ENCODE measurements at regions not wholly inside any gene's neighbourhood (a gene's known extent, or its start where the extent isn't known, plus 50 kb on each side); places are given as distances from the start of the nearest gene placed in this dataset.
"Not testable (repeated sequence)": the region's sequence is repeated elsewhere in the genome, so short reads cannot be mapped to it uniquely, and the experiment has no call there.

GRCh38 chr16:65570261-65570660 is 448.4 kb upstream of the CDH11 start:
- no peak for DNase-seq (ENCODE audit: low read depth in 2 of 2)

GRCh38 chr16:65559846-65560245 is 438.0 kb upstream of the CDH11 start:
- no peak for DNase-seq (ENCODE audit: low read depth in 2 of 2)

GRCh38 chr16:65549689-65550088 is 427.8 kb upstream of the CDH11 start:
- DNase-seq (ENCODE audit: low read depth in 2 of 2), result not testable (repeated sequence)

- DNase-seq (ENCODE audit: low read depth in 2 of 2), result no peak
Measured at GRCh38 chr16:65548470-65548869, 426.6 kb upstream of the CDH11 start.

GRCh38 chr16:65547772-65548446 is 426.0 kb upstream of the CDH11 start:
- no peak for DNase-seq (ENCODE audit: low read depth in 2 of 2)

- no peak for DNase-seq (ENCODE audit: low read depth in 2 of 2)
Measured at GRCh38 chr16:65546353-65546791, 424.5 kb upstream of the CDH11 start.

GRCh38 chr16:65545413-65545956 is 423.6 kb upstream of the CDH11 start:
- DNase-seq (ENCODE audit: low read depth in 2 of 2), result no peak

- no peak for DNase-seq (ENCODE audit: low read depth in 2 of 2)
Measured at GRCh38 chr16:65543781-65544740, 422.2 kb upstream of the CDH11 start.

GRCh38 chr16:65541646-65542045 is 419.8 kb upstream of the CDH11 start:
- DNase-seq (ENCODE audit: low read depth in 2 of 2), result no peak

GRCh38 chr16:65540901-65541300 is 419.0 kb upstream of the CDH11 start:
- DNase-seq (ENCODE audit: low read depth in 2 of 2), result no peak

- no peak for DNase-seq (ENCODE audit: low read depth in 2 of 2)
Measured at GRCh38 chr16:65538976-65539375, 417.1 kb upstream of the CDH11 start.

GRCh38 chr16:65537336-65537735 is 415.5 kb upstream of the CDH11 start:
- DNase-seq (ENCODE audit: low read depth in 2 of 2), result no peak

GRCh38 chr16:65534121-65534528 is 412.3 kb upstream of the CDH11 start:
- no peak for DNase-seq (ENCODE audit: low read depth in 2 of 2)

GRCh38 chr16:65532846-65533245 is 411.0 kb upstream of the CDH11 start:
- DNase-seq (ENCODE audit: low read depth in 2 of 2), result no peak

GRCh38 chr16:65532258-65532657 is 410.4 kb upstream of the CDH11 start:
- DNase-seq (ENCODE audit: low read depth in 2 of 2), result no peak

- DNase-seq (ENCODE audit: low read depth in 2 of 2), result no peak
Measured at GRCh38 chr16:65531475-65531874, 409.6 kb upstream of the CDH11 start.

- DNase-seq (ENCODE audit: low read depth in 2 of 2), result no peak
Measured at GRCh38 chr16:65525707-65526106, 403.8 kb upstream of the CDH11 start.

- no peak for DNase-seq (ENCODE audit: low read depth in 2 of 2)
Measured at GRCh38 chr16:65524997-65525396, 403.1 kb upstream of the CDH11 start.

- DNase-seq (ENCODE audit: low read depth in 2 of 2), result no peak
Measured at GRCh38 chr16:65524231-65524630, 402.4 kb upstream of the CDH11 start.

- DNase-seq (ENCODE audit: low read depth in 2 of 2), result no peak
Measured at GRCh38 chr16:65523283-65523944, 401.6 kb upstream of the CDH11 start.

- DNase-seq (ENCODE audit: low read depth in 2 of 2), result no peak
Measured at GRCh38 chr16:65522412-65522811, 400.5 kb upstream of the CDH11 start.

Measured in stimulated activated CD8-positive, alpha-beta memory T cell treated with anti-CD3 and anti-CD28 coated beads, Interleukin-2, amount 100 ng/mL, for 1 hour (primary cell).